SK-N-SH treated with all-trans-retinoic acid at 6 μM for 48 hours (cell line): ENCODE measurements at regions not wholly inside any gene's neighbourhood (a gene's known extent, or its start where the extent isn't known, plus 50 kb on each side); places are given as distances from the start of the nearest gene placed in this dataset.

Experiments
- ARNTL ChIP-seq: fragments of 450-650 bp; formaldehyde crosslinking; IDR thresholded peaks from 2 replicates; pipeline ENCODE4 v1.5.0; 2020; ENCODE audit warnings: low read depth, mild to moderate bottlenecking, moderate library complexity, borderline replicate concordance
- BACH2 ChIP-seq: fragments of 250-450 bp; sonication (Bioruptor Pico); IDR thresholded peaks from 2 replicates; pipeline ENCODE4 v1.9.0; 2021; ENCODE audit warnings: mild to moderate bottlenecking, borderline replicate concordance
- CSRNP3 ChIP-seq: fragments of 250-450 bp; sonication (Bioruptor Pico); IDR thresholded peaks from 2 replicates; pipeline ENCODE4 v1.5.1; 2021; ENCODE audit warnings: mild to moderate bottlenecking, moderate library complexity
- POU6F1 ChIP-seq: fragments of 250-450 bp; sonication (Bioruptor Pico); IDR thresholded peaks from 2 replicates; pipeline ENCODE4 v1.8.0; 2021; ENCODE audit warnings: low read depth, mild to moderate bottlenecking, moderate library complexity, borderline replicate concordance
- PPARA ChIP-seq: fragments of 250-450 bp; sonication (Bioruptor Pico); IDR thresholded peaks from 2 replicates; pipeline ENCODE4 v1.5.0; 2020; ENCODE audit warnings: mild to moderate bottlenecking, borderline replicate concordance
- RARB ChIP-seq: fragments of 250-450 bp; sonication (Bioruptor Pico); IDR thresholded peaks from 2 replicates; pipeline ENCODE4 v1.8.0; 2021; ENCODE audit warnings: mild to moderate bottlenecking, moderate library complexity
- SNAI2 ChIP-seq: fragments of 250-450 bp; sonication (Bioruptor Pico); IDR thresholded peaks from 2 replicates; pipeline ENCODE4 v1.5.0; 2020; ENCODE audit warnings: mild to moderate bottlenecking, moderate library complexity
- TCF4 ChIP-seq: fragments of 250-450 bp; sonication (Bioruptor Pico); IDR thresholded peaks from 2 replicates; pipeline ENCODE4 v1.8.0; 2021; ENCODE audit warnings: mild to moderate bottlenecking, moderate library complexity, borderline replicate concordance
- ZFP3 ChIP-seq: fragments of 250-450 bp; sonication (Bioruptor Pico); IDR thresholded peaks from 2 replicates; pipeline ENCODE4 v1.5.0; 2020; ENCODE audit warnings: mild to moderate bottlenecking, moderate library complexity
- ZFP30 ChIP-seq: fragments of 450-650 bp; formaldehyde crosslinking; IDR thresholded peaks from 2 replicates; pipeline ENCODE4 v1.5.0; 2022; ENCODE audit warnings: mild to moderate bottlenecking, moderate library complexity
- ZNF565 ChIP-seq: fragments of 450-650 bp; formaldehyde crosslinking; conservative IDR thresholded peaks from 2 replicates; pipeline ENCODE4 v1.5.0; 2020; ENCODE audit warnings: low read depth, mild to moderate bottlenecking, moderate library complexity
- ZNF70 ChIP-seq: fragments of 450-650 bp; formaldehyde crosslinking; IDR thresholded peaks from 2 replicates; pipeline ENCODE4 v1.5.0; 2020; ENCODE audit warnings: mild to moderate bottlenecking, moderate library complexity
- TF ChIP-seq, protein P1 (sequence below): fragments of 250-450 bp; sonication (Bioruptor Pico); IDR thresholded peaks from 2 replicates; pipeline ENCODE4 v1.8.0; 2020; ENCODE audit warnings: mild to moderate bottlenecking, moderate library complexity, borderline replicate concordance
- TF ChIP-seq, protein P2 (sequence below): fragments of 250-450 bp; sonication (Bioruptor Pico); IDR thresholded peaks from 2 replicates; pipeline ENCODE4 v1.5.1; 2020; ENCODE audit warnings: low read depth, mild to moderate bottlenecking, moderate library complexity

- TF ChIP-seq BACH2 (CRISPR knock-in tag) (no peak), ARNTL (CRISPR knock-in tag) (no peak), SNAI2 (CRISPR knock-in tag) (no peak), ZFP30 (CRISPR knock-in tag) (no peak), PPARA (CRISPR knock-in tag) (no peak), ZNF565 (CRISPR knock-in tag) (no peak), ZFP3 (CRISPR knock-in tag) (no peak), ZNF70 (CRISPR knock-in tag) (no peak), TCF4 (no peak), CSRNP3 (CRISPR knock-in tag) (no peak), POU6F1 (CRISPR knock-in tag) (no peak), RARB (CRISPR knock-in tag) (no peak)
- TF ChIP-seq, protein P1, sequence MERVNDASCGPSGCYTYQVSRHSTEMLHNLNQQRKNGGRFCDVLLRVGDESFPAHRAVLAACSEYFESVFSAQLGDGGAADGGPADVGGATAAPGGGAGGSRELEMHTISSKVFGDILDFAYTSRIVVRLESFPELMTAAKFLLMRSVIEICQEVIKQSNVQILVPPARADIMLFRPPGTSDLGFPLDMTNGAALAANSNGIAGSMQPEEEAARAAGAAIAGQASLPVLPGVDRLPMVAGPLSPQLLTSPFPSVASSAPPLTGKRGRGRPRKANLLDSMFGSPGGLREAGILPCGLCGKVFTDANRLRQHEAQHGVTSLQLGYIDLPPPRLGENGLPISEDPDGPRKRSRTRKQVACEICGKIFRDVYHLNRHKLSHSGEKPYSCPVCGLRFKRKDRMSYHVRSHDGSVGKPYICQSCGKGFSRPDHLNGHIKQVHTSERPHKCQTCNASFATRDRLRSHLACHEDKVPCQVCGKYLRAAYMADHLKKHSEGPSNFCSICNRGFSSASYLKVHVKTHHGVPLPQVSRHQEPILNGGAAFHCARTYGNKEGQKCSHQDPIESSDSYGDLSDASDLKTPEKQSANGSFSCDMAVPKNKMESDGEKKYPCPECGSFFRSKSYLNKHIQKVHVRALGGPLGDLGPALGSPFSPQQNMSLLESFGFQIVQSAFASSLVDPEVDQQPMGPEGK (CRISPR knock-in tag), result no peak
- TF ChIP-seq, protein P2, sequence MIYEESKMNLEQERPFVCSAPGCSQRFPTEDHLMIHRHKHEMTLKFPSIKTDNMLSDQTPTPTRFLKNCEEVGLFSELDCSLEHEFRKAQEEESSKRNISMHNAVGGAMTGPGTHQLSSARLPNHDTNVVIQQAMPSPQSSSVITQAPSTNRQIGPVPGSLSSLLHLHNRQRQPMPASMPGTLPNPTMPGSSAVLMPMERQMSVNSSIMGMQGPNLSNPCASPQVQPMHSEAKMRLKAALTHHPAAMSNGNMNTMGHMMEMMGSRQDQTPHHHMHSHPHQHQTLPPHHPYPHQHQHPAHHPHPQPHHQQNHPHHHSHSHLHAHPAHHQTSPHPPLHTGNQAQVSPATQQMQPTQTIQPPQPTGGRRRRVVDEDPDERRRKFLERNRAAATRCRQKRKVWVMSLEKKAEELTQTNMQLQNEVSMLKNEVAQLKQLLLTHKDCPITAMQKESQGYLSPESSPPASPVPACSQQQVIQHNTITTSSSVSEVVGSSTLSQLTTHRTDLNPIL, result no peak
Observed at GRCh38 chr2:192246297-192246696, 51.6 kb upstream of the TMEFF2 start.
